SK-N-SH (cell line): ENCODE measurements at regions not wholly inside any gene's neighbourhood (a gene's known extent, or its start where the extent isn't known, plus 50 kb on each side); places are given as distances from the start of the nearest gene placed in this dataset.
"Not testable (repeated sequence)": the region's sequence is repeated elsewhere in the genome, so short reads cannot be mapped to it uniquely, and the experiment has no call there.

Experiments
- CTCF ChIA-PET: fragments of 300-600, 350-600 bp; formaldehyde crosslinking; extraction: SDS; loops from one replicate; lab custom pipeline; 2021; lab: Yijun Ruan, JAX
- POLR2A ChIA-PET: fragments of 350-600 bp; sonication (Branson Sonifier 250); formaldehyde crosslinking; extraction: SDS; loops from one replicate; lab custom pipeline; 2020; ENCODE audit warnings: antibody characterized with exemption, inconsistent platforms; lab: Yijun Ruan, JAX
- DNase-seq: peaks from one replicate; pipeline ENCODE4 v3.0.0; 2012
- H2AFZ ChIP-seq: fragments of 200-600 bp; sonication (generic); 2 replicates; pipeline ENCODE4 v1.8.1; 2016; ENCODE audit warnings: antibody characterized with exemption, mild to moderate bottlenecking, low read depth
- H3F3A ChIP-seq: fragments of 200-600 bp; sonication (generic); replicated peaks from 2 replicates; pipeline ENCODE3; 2016; ENCODE audit warnings: antibody characterized with exemption, mild to moderate bottlenecking; ENCODE audit not compliant: insufficient read depth
- H3K27ac ChIP-seq, 2 experiments: fragments of 200-500 bp in 1 of 2; fragments of 200-600 bp in 1 of 2; sonication (Bioruptor generic) in 1 of 2; sonication (generic), shearing (Covaris generic) in 1 of 2; 2 replicates each; pipeline versions ENCODE4 v1.5.1 to v1.6.1; 2014 to 2016; ENCODE audit warnings: low read depth in 2 of 2, inconsistent platforms in 1 of 2, low read length in 1 of 2, mild to moderate bottlenecking in 1 of 2, mixed read lengths in 1 of 2
- H3K27me3 ChIP-seq: fragments of 200-600 bp; sonication (generic), shearing (Covaris generic); 2 replicates; pipeline ENCODE4 v1.6.1; 2016; ENCODE audit warnings: mixed run types; ENCODE audit not compliant: insufficient read depth
- H3K36me3 ChIP-seq, 2 experiments: fragments of 200-500 bp in 1 of 2; fragments of 200-600 bp in 1 of 2; sonication (Bioruptor generic) in 1 of 2; sonication (generic) in 1 of 2; replicated peaks in 1 of 2; 2 replicates each; pipeline versions ENCODE3 to v1.5.1; 2014 to 2016; ENCODE audit warnings: low read length in 1 of 2, mild to moderate bottlenecking in 1 of 2; ENCODE audit not compliant: insufficient read depth in 2 of 2, control insufficient read depth in 1 of 2
- H3K4me1 ChIP-seq, 2 experiments: fragments of 200-500 bp in 1 of 2; fragments of 200-600 bp in 1 of 2; sonication (Bioruptor generic) in 1 of 2; sonication (generic), shearing (Covaris generic) in 1 of 2; 2 replicates each; pipeline versions ENCODE4 v1.5.1 to v1.6.1; 2014 to 2016; ENCODE audit warnings: low read depth in 1 of 2, low read length in 1 of 2, mixed run types in 1 of 2; ENCODE audit not compliant: insufficient read depth in 2 of 2, control insufficient read depth in 1 of 2
- H3K4me2 ChIP-seq: fragments of 200-600 bp; sonication (generic), shearing (Covaris generic); 2 replicates; pipeline ENCODE4 v1.6.1; 2017; ENCODE audit warnings: mixed run types
- H3K4me3 ChIP-seq, 2 experiments: fragments of 200-500 bp in 1 of 2; fragments of 200-600 bp in 1 of 2; sonication (Bioruptor generic) in 1 of 2; sonication (generic), shearing (Covaris generic) in 1 of 2; 2 replicates each; pipeline versions ENCODE4 v1.5.1 to v1.8.1; 2014 to 2016; ENCODE audit warnings: low read depth in 2 of 2, inconsistent platforms in 1 of 2, low read length in 1 of 2, mild to moderate bottlenecking in 1 of 2, mixed read lengths in 1 of 2, moderate library complexity in 1 of 2
- H3K79me2 ChIP-seq: fragments of 200-600 bp; sonication (generic); 2 replicates; pipeline ENCODE4 v1.8.1; 2017; ENCODE audit warnings: mild to moderate bottlenecking; ENCODE audit not compliant: insufficient read depth
- H3K9ac ChIP-seq: fragments of 200-600 bp; sonication (generic); 2 replicates; pipeline ENCODE4 v1.6.1; 2017; ENCODE audit warnings: mixed run types
- H3K9me2 ChIP-seq: fragments of 200-600 bp; sonication (generic); 2 replicates; pipeline ENCODE4 v1.6.1; 2017; ENCODE audit warnings: mixed run types
- H3K9me3 ChIP-seq: fragments of 200-600 bp; sonication (generic); 2 replicates; pipeline ENCODE4 v1.6.1; 2017; ENCODE audit warnings: mixed run types, mild to moderate bottlenecking, moderate library complexity
- H4K20me1 ChIP-seq: fragments of 200-600 bp; sonication (generic); 2 replicates; pipeline ENCODE4 v1.6.1; 2017; ENCODE audit warnings: mild to moderate bottlenecking, mixed run types; ENCODE audit not compliant: insufficient read depth
- CHD2 ChIP-seq: fragments of 150-350 bp; IDR thresholded peaks from 2 replicates; pipeline ENCODE4 v1.6.1; 2018; ENCODE audit warnings: low read length; ENCODE audit not compliant: partially characterized antibody
- ELF1 ChIP-seq: IDR thresholded peaks from 2 replicates; pipeline ENCODE4 v1.4.0; 2012
- GATA2 ChIP-seq: sonication (generic); formaldehyde crosslinking; IDR thresholded peaks from 2 replicates; pipeline ENCODE4 v1.5.0; 2020; ENCODE audit warnings: mild to moderate bottlenecking, missing genetic modification reagents
- MEF2A ChIP-seq: IDR thresholded peaks from 2 replicates; pipeline ENCODE4 v1.4.0; 2012; ENCODE audit warnings: low read depth, borderline replicate concordance
- TAF1 ChIP-seq: IDR thresholded peaks from 2 replicates; pipeline ENCODE4 v1.6.1; 2012; ENCODE audit warnings: low read depth, mild to moderate bottlenecking, low read length, moderate library complexity, borderline replicate concordance
- TEAD4 ChIP-seq: IDR thresholded peaks from 2 replicates; pipeline ENCODE4 v1.4.0; 2012; ENCODE audit warnings: mild to moderate bottlenecking, borderline replicate concordance; ENCODE audit not compliant: insufficient read depth
- WGBS: methylation state at CpG from one replicate; pipeline ENCODE4 v1.1.6; 2017; ENCODE audit warnings: low lambda C conversion rate; 5-methylcytosine and 5-hydroxymethylcytosine counted together
- TF ChIP-seq, protein P1 (sequence below): IDR thresholded peaks from 2 replicates; pipeline ENCODE4 v1.6.1; 2012; ENCODE audit warnings: mild to moderate bottlenecking, low read depth, low read length, moderate library complexity

DNA sequence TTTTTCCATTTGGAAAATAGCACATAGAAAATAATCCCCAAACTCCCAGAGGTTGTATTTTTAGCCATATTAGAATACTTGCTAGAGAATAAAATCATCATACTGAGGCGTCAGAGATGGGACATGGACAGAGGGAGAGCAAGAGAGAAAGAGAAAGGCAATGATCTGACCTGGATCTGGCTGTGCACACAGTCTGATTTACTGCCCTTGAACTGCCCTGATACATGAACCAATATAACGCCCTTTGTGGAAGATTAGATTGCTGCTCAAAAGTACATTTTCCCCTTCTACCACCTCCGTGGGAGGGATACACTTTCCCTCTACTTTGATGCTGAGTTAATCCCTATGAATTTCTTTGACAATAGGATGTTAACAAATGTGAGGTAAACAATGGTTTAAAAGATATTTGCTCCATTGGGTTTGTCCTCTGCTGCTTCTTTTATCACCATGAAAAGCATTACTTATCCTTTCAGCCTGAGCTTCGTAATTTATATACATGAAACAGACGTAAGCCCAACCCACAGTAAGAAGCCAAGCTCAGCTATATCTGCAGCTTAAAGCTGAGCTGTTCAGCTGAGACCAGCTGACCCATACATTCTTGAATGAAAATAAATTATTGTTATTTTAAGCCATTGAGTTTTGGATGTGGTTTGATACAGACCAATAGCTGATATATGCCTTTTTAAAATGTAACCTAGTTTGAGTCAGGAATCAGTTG is 1664.6 kb upstream of the CELF4 start:
- no peaks in the 10 kb centered on the region for H3K9me3 ChIP-seq
- H3K4me1 ChIP-seq = no peaks in the 10 kb centered on the region
- 13% methylated on average over 5 of the region's 5 CpGs for whole genome bisulfite sequencing
- TF ChIP-seq, protein P1, sequence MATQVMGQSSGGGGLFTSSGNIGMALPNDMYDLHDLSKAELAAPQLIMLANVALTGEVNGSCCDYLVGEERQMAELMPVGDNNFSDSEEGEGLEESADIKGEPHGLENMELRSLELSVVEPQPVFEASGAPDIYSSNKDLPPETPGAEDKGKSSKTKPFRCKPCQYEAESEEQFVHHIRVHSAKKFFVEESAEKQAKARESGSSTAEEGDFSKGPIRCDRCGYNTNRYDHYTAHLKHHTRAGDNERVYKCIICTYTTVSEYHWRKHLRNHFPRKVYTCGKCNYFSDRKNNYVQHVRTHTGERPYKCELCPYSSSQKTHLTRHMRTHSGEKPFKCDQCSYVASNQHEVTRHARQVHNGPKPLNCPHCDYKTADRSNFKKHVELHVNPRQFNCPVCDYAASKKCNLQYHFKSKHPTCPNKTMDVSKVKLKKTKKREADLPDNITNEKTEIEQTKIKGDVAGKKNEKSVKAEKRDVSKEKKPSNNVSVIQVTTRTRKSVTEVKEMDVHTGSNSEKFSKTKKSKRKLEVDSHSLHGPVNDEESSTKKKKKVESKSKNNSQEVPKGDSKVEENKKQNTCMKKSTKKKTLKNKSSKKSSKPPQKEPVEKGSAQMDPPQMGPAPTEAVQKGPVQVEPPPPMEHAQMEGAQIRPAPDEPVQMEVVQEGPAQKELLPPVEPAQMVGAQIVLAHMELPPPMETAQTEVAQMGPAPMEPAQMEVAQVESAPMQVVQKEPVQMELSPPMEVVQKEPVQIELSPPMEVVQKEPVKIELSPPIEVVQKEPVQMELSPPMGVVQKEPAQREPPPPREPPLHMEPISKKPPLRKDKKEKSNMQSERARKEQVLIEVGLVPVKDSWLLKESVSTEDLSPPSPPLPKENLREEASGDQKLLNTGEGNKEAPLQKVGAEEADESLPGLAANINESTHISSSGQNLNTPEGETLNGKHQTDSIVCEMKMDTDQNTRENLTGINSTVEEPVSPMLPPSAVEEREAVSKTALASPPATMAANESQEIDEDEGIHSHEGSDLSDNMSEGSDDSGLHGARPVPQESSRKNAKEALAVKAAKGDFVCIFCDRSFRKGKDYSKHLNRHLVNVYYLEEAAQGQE = no peak
- TF ChIP-seq TEAD4 (no peak), ELF1 (no peak)
- H3K79me2 ChIP-seq = no peaks in the 10 kb centered on the region
- no peaks in the 10 kb centered on the region for H3K9me2 ChIP-seq
- no peaks in the 10 kb centered on the region for H3K36me3 ChIP-seq
- H3K27me3 ChIP-seq = no peaks in the 10 kb centered on the region
- no peak overlapping the region for H3K4me3 ChIP-seq
- no peak overlapping the region for H2AFZ ChIP-seq
- no peak overlapping the region for H3K4me2 ChIP-seq
- no peaks in the 10 kb centered on the region for H3F3A ChIP-seq
- no peaks in the 10 kb centered on the region for H4K20me1 ChIP-seq
- POLR2A ChIA-PET = no interaction called here
- no peak for DNase-seq
- H3K9ac ChIP-seq = no peak overlapping the region
- no peak overlapping the region for H3K27ac ChIP-seq
- CTCF ChIA-PET = interaction anchor here (1.4 kb wide), 1 partner anchor 13 kb away, joined by 6 read pairs; no protein-coding TSS in a partner anchor

DNA sequence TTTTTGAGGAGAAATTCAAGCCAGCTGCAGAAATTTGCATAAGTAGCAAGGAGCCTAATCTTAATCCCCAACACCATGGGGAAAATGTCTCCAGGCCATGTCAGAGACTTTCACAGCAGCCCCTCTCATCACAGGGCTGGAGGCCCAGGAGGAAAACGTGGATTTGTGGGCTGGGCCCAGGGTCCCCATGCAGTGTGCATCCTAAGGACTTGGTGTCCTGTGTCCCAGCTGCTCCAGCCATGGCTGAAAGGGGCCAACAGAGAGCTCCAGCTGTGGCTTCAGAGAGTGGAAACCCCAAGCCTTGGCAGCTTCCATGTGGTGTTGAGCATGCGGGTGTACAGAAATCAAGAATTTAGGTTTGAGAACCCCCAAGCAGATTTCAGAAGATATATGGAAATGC is 1662.2 kb upstream of the CELF4 start:
- H3K9me2 ChIP-seq, H3K9me3 ChIP-seq, H3K4me3 ChIP-seq, H3K27ac ChIP-seq, DNase-seq, H3K9ac ChIP-seq, H3F3A ChIP-seq, H3K4me2 ChIP-seq, H3K36me3 ChIP-seq, H4K20me1 ChIP-seq, POLR2A ChIA-PET, H3K27me3 ChIP-seq, H3K79me2 ChIP-seq, H3K4me1 ChIP-seq, H2AFZ ChIP-seq, CTCF ChIA-PET: not testable (repeated sequence)
- 20% methylated on average over 1 of the region's 2 CpGs for WGBS

DNA sequence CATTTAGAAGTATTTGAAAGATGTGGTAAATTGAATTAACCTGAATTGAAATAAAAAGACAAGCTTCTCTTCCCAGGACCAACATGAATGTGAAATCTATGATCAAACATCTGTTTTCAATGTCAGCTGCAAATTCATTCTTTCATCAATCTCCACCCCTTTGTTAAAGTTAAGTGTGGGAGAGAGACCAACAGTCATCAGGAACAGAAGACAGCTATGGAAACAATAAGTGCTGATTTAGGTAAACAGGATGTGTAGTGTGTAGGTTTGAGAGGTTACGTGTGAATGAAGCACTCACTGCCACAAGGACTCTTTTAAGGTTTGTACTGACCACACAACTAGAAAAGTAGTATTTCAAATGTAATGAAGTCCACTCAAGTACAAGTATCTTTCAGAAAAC is 1659.8 kb upstream of the CELF4 start:
- H3K9ac ChIP-seq = no peak overlapping the region
- no peaks in the 10 kb centered on the region for H3F3A ChIP-seq
- H3K27me3 ChIP-seq = no peaks in the 10 kb centered on the region
- no peaks in the 10 kb centered on the region for H3K79me2 ChIP-seq
- ChIA-PET POLR2A (no interaction called here), CTCF (no interaction called here)
- H3K27ac ChIP-seq = no peak overlapping the region
- H3K4me2 ChIP-seq = no peak overlapping the region
- H2AFZ ChIP-seq = no peak overlapping the region
- no peak overlapping the region for H3K4me3 ChIP-seq
- no peaks in the 10 kb centered on the region for H4K20me1 ChIP-seq
- TF ChIP-seq GATA2 (CRISPR knock-in tag) (no peak), CHD2 (no peak), TAF1 (no peak), MEF2A (no peak)
- H3K36me3 ChIP-seq = no peaks in the 10 kb centered on the region
- 0 out of 2 replicates have a peak, but pooled peaks cover 3% of the 10 kb centered on the region for H3K9me3 ChIP-seq
- no peaks in the 10 kb centered on the region for H3K4me1 ChIP-seq
- no peaks in the 10 kb centered on the region for H3K9me2 ChIP-seq
- DNase-seq = no peak
- 30% methylated on average over 1 of the region's 1 CpG for WGBS
